Adrenal gland (tissue), 9 donors: ENCODE measurements at regions not wholly inside any gene's neighbourhood (a gene's known extent, or its start where the extent isn't known, plus 50 kb on each side); places are given as distances from the start of the nearest gene placed in this dataset.

ENCODE experiments used
- DNase-seq, 7 donors: peaks; one replicate each; pipeline ENCODE4 v3.0.0-alpha.2; 2019 to 2020
- H3K27ac ChIP-seq, 5 donors: fragments of 200-600 bp; sonication (generic) in 4 of 5; 1 replicate in 3 of 5; 2 replicates in 2 of 5; pipeline versions ENCODE4 v1.5.1 to v1.8.0; 2016 to 2020; ENCODE audit warnings: mild to moderate bottlenecking in 1 of 5
- H3K27me3 ChIP-seq: fragments of 200-600 bp; 2 replicates; pipeline ENCODE4 v1.8.0; 2021
- H3K36me3 ChIP-seq, 2 donors: fragments of 200-600 bp; replicated peaks in 1 of 2; 1 replicate in 1 of 2; 2 replicates in 1 of 2; pipeline versions ENCODE4 v1.5.1 to v1.8.0; 2018 to 2022
- H3K4me1 ChIP-seq, 2 donors: fragments of 200-600 bp; replicated peaks in 1 of 2; 1 replicate in 1 of 2; 2 replicates in 1 of 2; pipeline versions ENCODE4 v1.5.1 to v1.8.0; 2018 to 2021
- H3K4me3 ChIP-seq, 4 donors: fragments of 200-600 bp; sonication (generic) in 3 of 4; one replicate each; pipeline ENCODE4 v1.5.1; 2016 to 2018
- H3K9me3 ChIP-seq, 3 donors: fragments of 200-600 bp; sonication (generic) in 1 of 3; replicated peaks in 1 of 3; 1 replicate in 2 of 3; 2 replicates in 1 of 3; pipeline versions ENCODE4 v1.5.1 to v1.8.0; 2016 to 2021
- POLR2A ChIP-seq, 2 donors: fragments of 450-650 bp; IDR thresholded peaks; one replicate each; pipeline ENCODE4 v1.6.1; 2017; ENCODE audit warnings: antibody characterized with exemption in 2 of 2, mild to moderate bottlenecking in 2 of 2, moderate library complexity in 1 of 2
- WGBS, 4 donors: extraction: QIAGEN DNeasy Blood & Tissue Kit in 2 of 4; methylation state at CpG; one replicate each; pipeline versions ENCODE4 v1.1.5 to v1.1.7; 2013 to 2017; 5-methylcytosine and 5-hydroxymethylcytosine counted together
- intact Hi-C, 2 donors: fragments of 100-400 bp; cut with DNase I; formaldehyde crosslinking; loops; one replicate each; pipeline versions ENCODE4 v1.14.1 to v1.15.0; 2022 to 2023
- TF ChIP-seq, protein P1 (sequence below), 6 experiments: fragments of 450-650 bp in 4 of 6; fragments of 200-600 bp in 2 of 6; sonication (generic) in 1 of 6; IDR thresholded peaks; 1 replicate in 5 of 6; 2 replicates in 1 of 6; pipeline versions ENCODE4 v1.5.1 to v1.8.0; 2016 to 2021; ENCODE audit warnings: antibody characterized with exemption in 6 of 6, mild to moderate bottlenecking in 2 of 6, moderate library complexity in 1 of 6
- donor health status: healthy with polysubstance abuse.
- donor health status: Bipolar disorder and iron deficiency.
- donor health status: DM: yes; HTN: yes; CAD: no.
- donor health status: DM: no; HTN: no; CAD: no.
- donor health status: DM: no; HTN: no; CAD: no.

DNA sequence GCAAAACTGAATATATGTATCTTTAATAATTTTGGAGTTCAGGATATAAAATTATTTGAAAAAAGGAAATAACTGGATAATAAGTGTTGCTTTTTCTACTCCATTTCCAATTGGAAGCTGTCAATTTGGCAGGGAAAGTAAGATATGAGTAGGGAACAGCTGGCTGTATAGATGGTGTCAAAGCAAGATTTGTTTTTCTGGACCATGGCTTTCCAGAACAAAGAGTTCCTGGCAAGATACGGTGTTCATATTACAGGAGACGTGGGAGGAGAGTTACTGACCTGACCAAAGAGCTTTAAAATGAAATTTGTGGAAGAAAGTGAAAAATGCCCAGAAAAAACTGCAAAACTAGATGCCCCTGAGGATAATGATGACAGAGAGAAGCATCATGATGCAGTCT lies 442.7 kb upstream of the KIRREL3 start:
- intact Hi-C loops = no loop called here
- Histone ChIP-seq H3K27ac (no peak overlapping the region), H3K4me1 (no peaks in the 10 kb centered on the region), H3K36me3 (no peaks in the 10 kb centered on the region), H3K9me3 (no peaks in the 10 kb centered on the region), H3K4me3 (no peak overlapping the region), H3K27me3 (no peaks in the 10 kb centered on the region)
- DNase-seq = no peak
- WGBS, 4 donors = 45 to 57% (median 52%) methylated on average over 2 of the region's 2 CpGs
- TF ChIP-seq POLR2A (IDR thresholded peaks at IDR 0.05) = no peak
- TF ChIP-seq, protein P1, sequence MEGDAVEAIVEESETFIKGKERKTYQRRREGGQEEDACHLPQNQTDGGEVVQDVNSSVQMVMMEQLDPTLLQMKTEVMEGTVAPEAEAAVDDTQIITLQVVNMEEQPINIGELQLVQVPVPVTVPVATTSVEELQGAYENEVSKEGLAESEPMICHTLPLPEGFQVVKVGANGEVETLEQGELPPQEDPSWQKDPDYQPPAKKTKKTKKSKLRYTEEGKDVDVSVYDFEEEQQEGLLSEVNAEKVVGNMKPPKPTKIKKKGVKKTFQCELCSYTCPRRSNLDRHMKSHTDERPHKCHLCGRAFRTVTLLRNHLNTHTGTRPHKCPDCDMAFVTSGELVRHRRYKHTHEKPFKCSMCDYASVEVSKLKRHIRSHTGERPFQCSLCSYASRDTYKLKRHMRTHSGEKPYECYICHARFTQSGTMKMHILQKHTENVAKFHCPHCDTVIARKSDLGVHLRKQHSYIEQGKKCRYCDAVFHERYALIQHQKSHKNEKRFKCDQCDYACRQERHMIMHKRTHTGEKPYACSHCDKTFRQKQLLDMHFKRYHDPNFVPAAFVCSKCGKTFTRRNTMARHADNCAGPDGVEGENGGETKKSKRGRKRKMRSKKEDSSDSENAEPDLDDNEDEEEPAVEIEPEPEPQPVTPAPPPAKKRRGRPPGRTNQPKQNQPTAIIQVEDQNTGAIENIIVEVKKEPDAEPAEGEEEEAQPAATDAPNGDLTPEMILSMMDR (IDR thresholded peaks at IDR 0.05) = no peak

DNA sequence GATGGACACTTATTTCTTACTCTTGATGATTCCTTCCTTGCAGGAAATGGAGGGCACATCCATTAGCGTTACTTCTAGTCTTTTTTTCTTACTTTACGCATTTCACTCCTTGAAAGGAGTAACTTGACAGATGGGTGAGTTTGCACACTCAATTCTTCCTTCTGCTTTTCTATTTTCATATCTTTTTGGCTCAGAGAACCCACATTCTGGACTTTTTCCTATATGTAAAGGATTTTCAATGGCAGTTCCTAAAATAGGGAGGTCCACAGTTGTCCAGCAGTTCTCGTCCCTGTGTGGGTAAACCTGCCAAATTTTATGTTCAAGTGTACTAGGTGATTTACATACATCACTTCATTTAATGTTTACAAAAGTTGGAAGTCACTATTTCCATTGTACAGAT lies 440.0 kb upstream of the KIRREL3 start:
- 51 to 70% (median 63%) methylated on average over 3 of the region's 3 CpGs for WGBS, 4 donors
- Histone ChIP-seq H3K27ac (no peak overlapping the region), H3K4me1 (no peaks in the 10 kb centered on the region), H3K4me3 (no peak overlapping the region), H3K27me3 (no peaks in the 10 kb centered on the region), H3K36me3 (no peaks in the 10 kb centered on the region), H3K9me3 (no peaks in the 10 kb centered on the region)
- DNase-seq = no peak
- intact Hi-C loops = no loop called here
- TF ChIP-seq POLR2A (IDR thresholded peaks at IDR 0.05) = no peak
- TF ChIP-seq, protein P1 (IDR thresholded peaks at IDR 0.05) = no peak

DNA sequence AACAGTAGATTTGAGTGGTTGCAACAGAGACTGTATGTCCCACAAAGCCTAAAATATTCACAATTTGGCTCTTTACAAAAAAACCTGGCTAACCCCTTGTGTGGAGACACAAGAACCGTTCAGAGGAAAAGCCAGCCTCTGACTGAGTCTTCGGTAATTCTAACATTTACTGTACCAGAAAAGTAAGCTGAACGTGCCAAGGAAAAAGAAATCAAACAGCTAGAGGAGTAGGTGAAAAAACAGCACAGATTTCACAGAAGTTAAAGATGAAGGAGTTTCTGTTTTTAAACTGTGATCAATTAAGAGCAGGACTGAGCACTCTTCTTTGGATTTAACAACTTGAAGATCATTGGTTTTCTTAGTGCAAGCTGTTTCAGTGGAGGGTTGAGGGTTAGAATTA lies 424.7 kb upstream of the KIRREL3 start:
- 69 to 77% (median 73%) methylated on average over 3 of the region's 3 CpGs for WGBS, 4 donors
- Histone ChIP-seq H3K36me3 (no peaks in the 10 kb centered on the region), H3K4me3 (no peak overlapping the region), H3K27me3 (no peaks in the 10 kb centered on the region), H3K4me1 (no peaks in the 10 kb centered on the region), H3K9me3 (no peaks in the 10 kb centered on the region), H3K27ac (no peak overlapping the region)
- intact Hi-C loops = no loop called here
- no peak for DNase-seq
- TF ChIP-seq POLR2A (IDR thresholded peaks at IDR 0.05) = no peak
- TF ChIP-seq, protein P1 (IDR thresholded peaks at IDR 0.05) = no peak

DNA sequence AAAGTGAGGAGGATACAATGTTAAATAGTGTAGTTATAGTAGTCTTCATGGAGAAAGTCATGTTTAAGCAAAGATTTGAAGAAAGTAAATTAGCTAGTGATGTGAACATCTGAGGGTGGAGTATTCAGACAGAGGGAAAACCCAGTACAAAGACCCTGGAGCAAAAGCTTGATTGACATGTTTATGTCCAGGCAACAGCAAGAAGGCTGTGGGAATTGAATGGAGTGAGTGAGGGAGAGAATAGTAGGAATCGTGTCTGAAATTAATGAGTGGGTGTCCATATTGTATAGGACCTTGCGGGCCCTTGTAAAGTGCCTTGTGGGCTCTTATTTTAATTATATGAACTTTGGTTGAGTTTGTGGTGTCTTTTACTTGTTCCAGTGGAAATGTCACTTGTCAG lies 424.1 kb upstream of the KIRREL3 start:
- no peak for TF ChIP-seq POLR2A (IDR thresholded peaks at IDR 0.05)
- TF ChIP-seq, protein P1 (IDR thresholded peaks at IDR 0.05) = no peak
- Histone ChIP-seq H3K4me1 (no peaks in the 10 kb centered on the region), H3K9me3 (no peaks in the 10 kb centered on the region), H3K27ac (no peak overlapping the region), H3K36me3 (no peaks in the 10 kb centered on the region), H3K27me3 (no peaks in the 10 kb centered on the region), H3K4me3 (no peak overlapping the region)
- DNase-seq = no peak
- 73 to 85% (median 80%) methylated on average over 2 of the region's 2 CpGs for WGBS, 4 donors
- intact Hi-C loops = no loop called here
